IMR-90 (cell line): ENCODE measurements at regions not wholly inside any gene's neighbourhood (a gene's known extent, or its start where the extent isn't known, plus 50 kb on each side); places are given as distances from the start of the nearest gene placed in this dataset.

ENCODE experiments used
- ATAC-seq: fragments of 200-7000 bp; cut with Tn5 transposase; 2 replicates; pipeline ENCODE4 v1.9.1; 2020; ENCODE audit warnings: low read depth, mild to moderate bottlenecking, moderate library complexity
- BruUV-seq: library from RNA; stranded (reverse); fragments of 400-500 nt; replicated peaks from 2 replicates; lab custom pipeline; 2021; lab: Mats Ljungman, UMichigan
- CTCF ChIA-PET: fragments of 300-600 bp; formaldehyde crosslinking; extraction: SDS; loops from one replicate; lab custom pipeline; 2021; ENCODE audit warnings: antibody characterized with exemption; lab: Yijun Ruan, JAX
- POLR2A ChIA-PET: fragments of 300-600 bp; sonication (Branson Sonifier 250); formaldehyde crosslinking; loops from one replicate; lab custom pipeline; 2022; ENCODE audit warnings: antibody characterized with exemption; ENCODE audit not compliant: unreplicated experiment; lab: Charles Lee
- DNase-seq: peaks from one replicate; pipeline ENCODE4 v3.0.0; 2013
- H2AFZ ChIP-seq: replicated peaks from 2 replicates; pipeline ENCODE3; 2013; ENCODE audit warnings: low read length, mild to moderate bottlenecking; ENCODE audit not compliant: poor library complexity
- H2AK5ac ChIP-seq: 2 replicates; pipeline ENCODE4 v1.6.1; 2013; ENCODE audit warnings: low read depth, low read length, inconsistent platforms
- H2AK9ac ChIP-seq: replicated peaks from 2 replicates; pipeline ENCODE3; 2013; ENCODE audit warnings: mild to moderate bottlenecking, low read depth, low read length, moderate library complexity; ENCODE audit not compliant: poor library complexity
- H2BK120ac ChIP-seq: 2 replicates; pipeline ENCODE4 v1.6.1; 2013; ENCODE audit warnings: low read depth, low read length, inconsistent platforms
- H2BK15ac ChIP-seq: 3 replicates; pipeline ENCODE4 v1.6.1; 2013; ENCODE audit warnings: low read depth, low read length, inconsistent platforms
- H2BK20ac ChIP-seq: 2 replicates; pipeline ENCODE4 v1.6.1; 2013; ENCODE audit warnings: low read depth, mild to moderate bottlenecking, inconsistent platforms, low read length, moderate library complexity
- H2BK5ac ChIP-seq: 2 replicates; pipeline ENCODE4 v1.6.1; 2013; ENCODE audit warnings: mild to moderate bottlenecking, low read depth, low read length, inconsistent platforms; ENCODE audit not compliant: poor library complexity, severe bottlenecking
- H3K14ac ChIP-seq: replicated peaks from 2 replicates; pipeline ENCODE4 v1.6.1; 2013; ENCODE audit warnings: low read depth, low read length, inconsistent platforms
- H3K18ac ChIP-seq: 2 replicates; pipeline ENCODE4 v1.6.1; 2013; ENCODE audit warnings: low read depth, low read length, control low read depth
- H3K23ac ChIP-seq: 2 replicates; pipeline ENCODE4 v1.6.1; 2013; ENCODE audit warnings: low read depth, low read length, inconsistent platforms
- H3K27ac ChIP-seq: 2 replicates; pipeline ENCODE4 v1.5.1; 2013; ENCODE audit warnings: mild to moderate bottlenecking, control low read depth, low read length; ENCODE audit not compliant: insufficient read depth
- H3K27me3 ChIP-seq: 2 replicates; pipeline ENCODE4 v1.6.1; 2013; ENCODE audit warnings: low read length; ENCODE audit not compliant: control insufficient read depth, insufficient read depth
- H3K36me3 ChIP-seq: 2 replicates; pipeline ENCODE4 v1.6.1; 2013; ENCODE audit warnings: low read length, mixed read lengths; ENCODE audit not compliant: control insufficient read depth, insufficient read depth
- H3K4ac ChIP-seq: 2 replicates; pipeline ENCODE4 v1.6.1; 2013; ENCODE audit warnings: low read depth, low read length, inconsistent platforms
- H3K4me1 ChIP-seq: 2 replicates; pipeline ENCODE4 v1.6.1; 2013; ENCODE audit warnings: low read length, mixed read lengths; ENCODE audit not compliant: control insufficient read depth, insufficient read depth
- H3K4me2 ChIP-seq: 2 replicates; pipeline ENCODE4 v1.6.1; 2013; ENCODE audit warnings: low read depth, mild to moderate bottlenecking, control low read depth, low read length, moderate library complexity
- H3K4me3 ChIP-seq: 2 replicates; pipeline ENCODE4 v1.5.1; 2013; ENCODE audit warnings: low read depth, mild to moderate bottlenecking, control low read depth, low read length, moderate library complexity; ENCODE audit not compliant: insufficient read depth
- H3K56ac ChIP-seq: 2 replicates; pipeline ENCODE4 v1.6.1; 2013; ENCODE audit warnings: low read length, inconsistent platforms; ENCODE audit not compliant: insufficient read depth; ENCODE audit errors: extremely low read depth
- H3K79me1 ChIP-seq, 2 experiments: 2 replicates each; pipeline ENCODE4 v1.6.1; 2013; ENCODE audit warnings: low read length in 2 of 2, inconsistent platforms in 1 of 2, low read depth in 1 of 2
- H3K9ac ChIP-seq: 2 replicates; pipeline ENCODE4 v1.6.1; 2013; ENCODE audit warnings: low read depth, low read length, control low read depth
- H3K9me1 ChIP-seq: 2 replicates; pipeline ENCODE4 v1.6.1; 2013; ENCODE audit warnings: low read length, inconsistent platforms; ENCODE audit not compliant: insufficient read depth
- H3K9me3 ChIP-seq: 2 replicates; pipeline ENCODE4 v1.6.1; 2013; ENCODE audit warnings: low read length; ENCODE audit not compliant: control insufficient read depth, insufficient read depth
- H4K20me1 ChIP-seq: 2 replicates; pipeline ENCODE4 v1.6.1; 2013; ENCODE audit warnings: low read length, inconsistent platforms; ENCODE audit not compliant: insufficient read depth
- H4K5ac ChIP-seq: 2 replicates; pipeline ENCODE4 v1.6.1; 2013; ENCODE audit warnings: mild to moderate bottlenecking, low read depth, low read length, control low read depth
- H4K8ac ChIP-seq, 2 experiments: 2 replicates each; pipeline ENCODE4 v1.6.1; 2013; ENCODE audit warnings: low read depth in 2 of 2, low read length in 2 of 2, control low read depth in 1 of 2, inconsistent platforms in 1 of 2
- H4K91ac ChIP-seq: 2 replicates; pipeline ENCODE4 v1.6.1; 2013; ENCODE audit warnings: low read depth, low read length, inconsistent platforms; ENCODE audit not compliant: insufficient read depth
- BHLHE40 ChIP-seq: fragments of 150-350 bp; IDR thresholded peaks from 2 replicates; pipeline ENCODE4 v1.6.1; 2016; ENCODE audit warnings: mild to moderate bottlenecking, low read depth, low read length
- CEBPB ChIP-seq: IDR thresholded peaks from 2 replicates; pipeline ENCODE4 v1.6.1; 2012; ENCODE audit warnings: low read depth, low read length, improper control_type of control experiment
- FOS ChIP-seq: fragments of 150-350 bp; IDR thresholded peaks from 2 replicates; pipeline ENCODE4 v1.6.1; 2016; ENCODE audit warnings: low read depth, low read length
- MAFK ChIP-seq: IDR thresholded peaks from 2 replicates; pipeline ENCODE4 v1.6.1; 2012; ENCODE audit warnings: low read depth, low read length, improper control_type of control experiment
- MAZ ChIP-seq: IDR thresholded peaks from 2 replicates; pipeline ENCODE4 v1.6.1; 2012; ENCODE audit warnings: low read depth, mild to moderate bottlenecking, low read length, improper control_type of control experiment, moderate library complexity, borderline replicate concordance
- MXI1 ChIP-seq: IDR thresholded peaks from 2 replicates; pipeline ENCODE4 v1.6.1; 2012; ENCODE audit warnings: low read depth, mild to moderate bottlenecking, low read length, moderate library complexity, borderline replicate concordance
- POLR2A ChIP-seq: IDR thresholded peaks from 2 replicates; pipeline ENCODE4 v1.6.1; 2012; ENCODE audit warnings: mild to moderate bottlenecking, low read depth, low read length
- RAD21 ChIP-seq: IDR thresholded peaks from 2 replicates; pipeline ENCODE4 v1.6.1; 2012; ENCODE audit warnings: low read length, improper control_type of control experiment
- RFX5 ChIP-seq: IDR thresholded peaks from 2 replicates; pipeline ENCODE4 v1.8.0; 2012; ENCODE audit warnings: low read depth, mild to moderate bottlenecking, low read length, moderate library complexity
- USF2 ChIP-seq: fragments of 150-350 bp; IDR thresholded peaks from 2 replicates; pipeline ENCODE4 v1.6.1; 2017; ENCODE audit warnings: mild to moderate bottlenecking, antibody characterized with exemption, low read length, low read depth
- dilution Hi-C: fragments of 300-500 bp; cut with HindIII; formaldehyde crosslinking; loops from one replicate; pipeline ENCODE4 v1.14.3; 2018; ENCODE audit warnings: low sequenced_read_pairs; ENCODE audit not compliant: unreplicated experiment
- in situ Hi-C: fragments of 300-500 bp; cut with MboI; formaldehyde crosslinking; loops from 3 replicates; pipeline ENCODE4 v1.14.3; 2019; ENCODE audit warnings: low sequenced_read_pairs, inconsistent platforms, mixed read lengths
- intact Hi-C: fragments of 100-400 bp; cut with micrococcal nuclease; formaldehyde crosslinking; loops from 2 replicates; pipeline ENCODE4 v1.10.0; 2022
- TF ChIP-seq, protein P1 (sequence below): conservative IDR thresholded peaks from 2 replicates; pipeline ENCODE4 v1.5.1; 2012; ENCODE audit warnings: mild to moderate bottlenecking, low read depth, low read length, improper control_type of control experiment

DNA sequence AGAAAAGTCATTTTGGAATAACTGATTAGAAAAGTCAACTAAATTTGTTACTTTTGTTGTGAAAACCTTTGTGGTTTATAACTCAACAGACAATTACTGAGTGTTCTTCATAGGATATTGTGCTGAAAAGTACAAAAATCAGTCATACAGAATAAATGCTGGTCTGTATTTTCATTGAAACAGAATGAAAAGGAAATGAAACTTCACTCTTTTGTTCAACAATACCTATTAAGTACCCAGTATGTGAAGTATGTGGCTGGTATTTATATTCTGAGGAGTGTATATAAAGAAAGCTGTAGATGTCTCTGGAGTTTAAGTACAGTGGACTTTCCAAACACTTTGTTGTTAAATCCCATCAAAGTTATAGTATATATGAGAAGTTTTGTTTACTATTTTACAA, 828.4 kb upstream of the ATXN8OS start:
- POLR2A ChIA-PET, result no interaction called here
- H3K4ac ChIP-seq, result no peak overlapping the region
- no peak overlapping the region for H2BK15ac ChIP-seq
- dilution Hi-C loops, result no loop called here
- no peak overlapping the region for H2AFZ ChIP-seq
- no peak overlapping the region for H2BK20ac ChIP-seq
- peaks cover 4% of the 10 kb centered on the region for H3K9me3 ChIP-seq
- in situ Hi-C loops, result no loop called here
- no peak overlapping the region for H4K8ac ChIP-seq
- H4K5ac ChIP-seq, result no peak overlapping the region
- TF ChIP-seq RFX5 (no peak), USF2 (no peak), MXI1 (no peak), MAZ (no peak), POLR2A (no peak), BHLHE40 (no peak), FOS (no peak), MAFK (no peak), CEBPB (no peak), RAD21 (no peak)
- TF ChIP-seq, protein P1, sequence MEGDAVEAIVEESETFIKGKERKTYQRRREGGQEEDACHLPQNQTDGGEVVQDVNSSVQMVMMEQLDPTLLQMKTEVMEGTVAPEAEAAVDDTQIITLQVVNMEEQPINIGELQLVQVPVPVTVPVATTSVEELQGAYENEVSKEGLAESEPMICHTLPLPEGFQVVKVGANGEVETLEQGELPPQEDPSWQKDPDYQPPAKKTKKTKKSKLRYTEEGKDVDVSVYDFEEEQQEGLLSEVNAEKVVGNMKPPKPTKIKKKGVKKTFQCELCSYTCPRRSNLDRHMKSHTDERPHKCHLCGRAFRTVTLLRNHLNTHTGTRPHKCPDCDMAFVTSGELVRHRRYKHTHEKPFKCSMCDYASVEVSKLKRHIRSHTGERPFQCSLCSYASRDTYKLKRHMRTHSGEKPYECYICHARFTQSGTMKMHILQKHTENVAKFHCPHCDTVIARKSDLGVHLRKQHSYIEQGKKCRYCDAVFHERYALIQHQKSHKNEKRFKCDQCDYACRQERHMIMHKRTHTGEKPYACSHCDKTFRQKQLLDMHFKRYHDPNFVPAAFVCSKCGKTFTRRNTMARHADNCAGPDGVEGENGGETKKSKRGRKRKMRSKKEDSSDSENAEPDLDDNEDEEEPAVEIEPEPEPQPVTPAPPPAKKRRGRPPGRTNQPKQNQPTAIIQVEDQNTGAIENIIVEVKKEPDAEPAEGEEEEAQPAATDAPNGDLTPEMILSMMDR, result no peak
- H3K36me3 ChIP-seq, result no peaks in the 10 kb centered on the region
- H3K27me3 ChIP-seq, result no peaks in the 10 kb centered on the region
- no peak overlapping the region for H3K9ac ChIP-seq
- DNase-seq (no peak), ATAC-seq (no peak)
- H3K14ac ChIP-seq, result no peak overlapping the region
- no peak overlapping the region for H3K27ac ChIP-seq
- H3K9me1 ChIP-seq, result no peaks in the 10 kb centered on the region
- no peak overlapping the region for H3K4me3 ChIP-seq
- H4K20me1 ChIP-seq, result no peaks in the 10 kb centered on the region
- H3K56ac ChIP-seq, result no peak overlapping the region
- CTCF ChIA-PET, result no interaction called here
- no peaks in the 10 kb centered on the region for H3K79me1 ChIP-seq
- no peak overlapping the region for H2AK9ac ChIP-seq
- no peak overlapping the region for H3K4me2 ChIP-seq
- no peak overlapping the region for H2BK5ac ChIP-seq
- H3K4me1 ChIP-seq, result no peaks in the 10 kb centered on the region
- H2AK5ac ChIP-seq, result no peak overlapping the region
- no peak overlapping the region for H2BK120ac ChIP-seq
- no TSS peak for BruUV-seq
- no peak overlapping the region for H3K23ac ChIP-seq
- no peak overlapping the region for H3K18ac ChIP-seq
- intact Hi-C loops, result no loop called here
- H4K91ac ChIP-seq, result no peak overlapping the region
